Spinal cord (tissue), 10 donors: ENCODE measurements at regions not wholly inside any gene's neighbourhood (a gene's known extent, or its start where the extent isn't known, plus 50 kb on each side); places are given as distances from the start of the nearest gene placed in this dataset. TPM values are rescaled to one million over a fixed set of nuclear protein-coding genes. Genes with fewer than 3 reads are reported as not detected.
A peak's percentile ranks its signal among the peaks of the same experiment; 100 is the strongest.

Source experiments
- DNase-seq, 6 donors: peaks; one replicate each; pipeline versions ENCODE4 v3.0.0 to v3.0.0-alpha.2; 2013 to 2015; ENCODE audit warnings: low spot score in 6 of 6, low read depth in 4 of 6
- H3K27ac ChIP-seq: one replicate; pipeline ENCODE4 v1.5.1; 2013; ENCODE audit warnings: low read depth, low read length, control low read depth
- H3K27me3 ChIP-seq: one replicate; pipeline ENCODE4 v1.6.1; 2013; ENCODE audit warnings: low read length; ENCODE audit not compliant: control insufficient read depth, insufficient read depth
- H3K36me3 ChIP-seq: one replicate; pipeline ENCODE4 v1.6.1; 2013; ENCODE audit warnings: low read length; ENCODE audit not compliant: control insufficient read depth, insufficient read depth
- H3K4me1 ChIP-seq: one replicate; pipeline ENCODE4 v1.6.1; 2013; ENCODE audit warnings: low read length; ENCODE audit not compliant: control insufficient read depth, insufficient read depth
- H3K4me3 ChIP-seq: one replicate; pipeline ENCODE4 v1.5.1; 2013; ENCODE audit warnings: low read depth, low read length, control low read depth
- H3K9me3 ChIP-seq: one replicate; pipeline ENCODE4 v1.6.1; 2013; ENCODE audit warnings: low read length; ENCODE audit not compliant: control insufficient read depth, insufficient read depth
- WGBS: methylation state at CpG from one replicate; pipeline ENCODE4 v1.1.5; 2013; ENCODE audit warnings: missing lambda C conversion rate; ENCODE audit not compliant: insufficient coverage; 5-methylcytosine and 5-hydroxymethylcytosine counted together
- small RNA-seq: library from RNA; depleted of rRNA; stranded (forward); fragments of <200 nt; gene quantifications from one replicate; pipeline ENCODE3, GENCODE V24; 2014; ENCODE audit warnings: low replicate concordance
- donor health status: healthy.

DNA sequence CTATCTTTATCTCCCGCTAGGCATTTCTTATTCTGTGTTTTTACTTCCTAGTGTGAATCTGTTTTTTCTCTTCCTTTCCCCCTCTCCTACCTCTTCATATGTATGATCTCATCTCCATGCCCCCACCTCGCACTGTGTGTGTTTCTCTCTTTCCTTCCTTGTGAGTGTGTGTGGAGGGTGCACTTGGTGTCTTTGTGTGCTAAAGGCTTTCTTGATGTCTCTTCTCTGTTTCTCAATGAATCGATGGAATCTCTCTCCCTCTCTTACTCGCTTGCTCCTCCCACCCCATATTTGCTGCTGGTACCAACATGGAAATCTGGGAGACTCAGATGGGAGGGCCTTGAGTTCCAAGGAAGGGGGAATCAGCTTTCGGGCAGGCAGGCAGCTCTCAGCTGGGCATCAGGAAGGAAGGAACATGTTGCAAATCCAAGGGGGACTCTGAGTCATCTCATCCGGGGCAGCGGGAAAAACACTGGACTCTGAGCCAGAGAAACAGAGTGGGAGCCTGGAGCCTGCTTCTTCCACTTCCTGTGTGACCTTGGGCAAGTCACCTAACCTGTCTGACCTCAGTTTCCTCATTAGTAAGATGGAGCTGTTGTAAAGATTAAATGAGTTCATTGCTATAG is 147.5 kb downstream of the PTPRU start:
- no peak overlapping the region for H3K4me3 ChIP-seq
- peak in 2 of 6 donors; percentile 59 to 63 for DNase-seq
- H3K4me1 ChIP-seq: peaks cover 10% of the 10 kb centered on the region
- no peaks in the 10 kb centered on the region for H3K27me3 ChIP-seq
- WGBS: 69% methylated on average over 3 of the region's 7 CpGs
- H3K36me3 ChIP-seq: no peaks in the 10 kb centered on the region
- peaks cover 6% of the 10 kb centered on the region for H3K9me3 ChIP-seq
- H3K27ac ChIP-seq: peak overlapping the region; percentile 68

DNA sequence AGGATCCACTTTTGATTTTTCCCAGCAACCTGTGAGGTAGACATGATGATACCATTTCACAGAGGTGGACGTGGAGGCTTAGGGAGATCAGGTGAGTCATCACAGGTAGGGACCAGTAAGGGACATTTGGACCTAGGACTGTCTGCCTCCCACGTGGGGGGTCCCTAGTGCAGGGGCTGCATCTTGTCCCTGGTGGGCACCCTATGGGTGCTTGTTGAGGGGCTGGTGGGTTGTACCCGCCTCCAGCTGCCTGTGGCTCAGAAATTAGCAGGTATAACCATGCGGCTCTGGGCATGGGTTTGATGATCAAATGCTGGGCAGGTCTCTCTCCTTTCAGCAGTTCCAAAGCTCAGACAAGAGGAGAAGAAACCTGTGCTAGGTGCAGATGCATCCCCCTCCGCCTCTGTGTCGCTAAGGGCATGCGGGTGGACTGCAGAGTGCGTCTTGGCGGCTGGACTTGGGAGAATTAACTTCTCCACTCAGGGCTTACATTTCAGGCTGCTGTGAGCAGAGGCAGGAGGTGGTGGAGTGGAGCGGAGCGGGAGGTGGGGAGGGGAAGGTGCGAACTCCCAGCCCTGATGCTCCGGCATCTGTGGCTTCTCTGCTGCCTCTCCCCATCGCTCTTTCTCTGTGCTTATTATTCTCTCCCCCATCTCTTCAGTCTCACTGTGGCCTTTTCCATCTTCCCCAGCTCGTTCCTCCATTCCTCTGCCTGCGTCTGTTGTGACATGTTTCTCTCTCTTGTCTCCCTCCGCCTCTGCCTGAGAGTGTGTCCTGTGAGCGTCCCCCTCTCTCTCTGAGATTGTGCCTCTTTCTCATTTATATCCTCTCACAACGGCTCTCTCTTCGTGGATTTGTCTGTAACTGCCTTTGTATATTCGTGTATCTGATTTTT is 146.8 kb downstream of the PTPRU start:
- WGBS: 62% methylated on average over 13 of the region's 21 CpGs
- H3K4me3 ChIP-seq: no peak overlapping the region
- no peaks in the 10 kb centered on the region for H3K36me3 ChIP-seq
- H3K27ac ChIP-seq: peak overlapping the region; percentile 68
- H3K9me3 ChIP-seq: peaks cover 9% of the 10 kb centered on the region
- H3K4me1 ChIP-seq: peaks cover 10% of the 10 kb centered on the region
- DNase-seq: peak in 2 of 6 donors; percentile 55 to 68
- H3K27me3 ChIP-seq: no peaks in the 10 kb centered on the region

DNA sequence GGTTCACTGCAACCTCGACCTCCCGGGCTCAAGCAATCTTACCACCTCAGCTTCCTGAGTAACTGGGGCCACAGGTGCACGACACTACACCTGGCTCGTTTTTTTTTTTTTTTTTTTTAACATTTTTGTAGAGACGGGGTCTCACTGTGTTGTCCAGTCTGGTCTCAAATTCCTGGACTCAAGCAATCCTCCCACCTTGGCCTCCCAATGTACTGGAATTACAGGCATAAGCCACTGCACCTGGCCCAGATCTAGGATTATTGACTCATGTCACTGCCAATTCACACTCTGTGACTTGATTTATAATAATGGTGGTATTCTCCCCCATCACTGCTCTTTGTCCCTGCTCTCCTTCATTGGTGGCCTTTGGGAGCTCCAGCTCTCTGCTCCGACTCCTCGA is 145.1 kb downstream of the PTPRU start:
- Histone ChIP-seq H3K4me3 (no peak overlapping the region), H3K4me1 (peaks cover 10% of the 10 kb centered on the region), H3K9me3 (peaks cover 9% of the 10 kb centered on the region), H3K36me3 (no peaks in the 10 kb centered on the region), H3K27me3 (no peaks in the 10 kb centered on the region), H3K27ac (no peak overlapping the region)
- WGBS: no CpG with 5 or more reads among the region's 7 CpGs
- DNase-seq: no peak

DNA sequence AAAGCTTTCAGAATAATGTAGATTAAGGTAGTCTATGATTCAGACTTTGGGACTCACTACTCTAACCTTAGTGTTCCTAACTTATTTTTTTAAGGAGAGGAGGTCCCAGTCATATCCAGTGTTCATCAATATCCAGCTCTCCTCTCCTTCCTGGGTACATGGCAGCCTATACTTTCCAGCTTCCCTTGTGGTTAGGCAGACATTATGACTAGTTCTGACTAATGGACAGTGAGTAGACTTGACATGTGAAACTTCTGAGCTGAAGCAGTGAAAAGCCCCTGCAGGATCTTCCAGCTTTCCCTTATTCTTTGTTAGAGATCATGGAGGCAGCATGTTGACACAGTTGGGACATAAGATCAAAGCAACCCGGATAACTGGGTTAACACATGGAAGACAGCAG is 144.2 kb downstream of the PTPRU start:
- Histone ChIP-seq H3K4me1 (peaks cover 10% of the 10 kb centered on the region), H3K9me3 (peaks cover 9% of the 10 kb centered on the region), H3K4me3 (no peak overlapping the region), H3K27me3 (no peaks in the 10 kb centered on the region), H3K36me3 (no peaks in the 10 kb centered on the region), H3K27ac (no peak overlapping the region)
- no peak for DNase-seq
- 40% methylated on average over 1 of the region's 1 CpG for WGBS

DNA sequence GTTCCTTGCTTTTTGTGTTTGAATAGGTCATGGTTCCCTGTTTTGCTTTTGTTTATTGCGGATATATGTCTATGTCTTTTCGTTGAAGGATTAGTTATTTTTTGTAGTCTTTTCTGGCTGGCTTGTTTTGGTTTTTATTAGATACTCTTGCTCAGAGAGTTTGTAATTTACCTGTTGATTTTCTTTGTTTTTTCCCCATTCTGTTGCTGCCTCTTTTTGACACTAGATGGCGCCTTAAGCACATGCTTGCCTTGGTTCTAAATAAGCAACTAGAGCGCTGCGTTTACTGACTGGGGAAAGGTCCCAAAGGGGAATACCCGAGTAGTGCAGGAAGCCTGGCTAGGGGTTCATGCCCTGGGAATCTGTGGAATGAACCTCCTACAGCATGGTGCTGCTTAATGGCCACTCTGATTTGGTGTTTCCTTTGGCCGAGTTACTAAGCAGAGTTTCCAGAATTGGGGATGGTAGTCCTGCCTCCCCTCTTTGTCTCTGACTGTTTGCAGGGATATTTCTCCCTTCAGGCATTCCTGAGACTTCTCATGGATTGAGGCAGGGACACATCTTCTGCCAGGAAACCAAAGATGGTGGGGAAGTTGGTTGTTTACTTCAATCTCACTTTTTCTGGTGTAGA is 143.2 kb downstream of the PTPRU start:
- no peak overlapping the region for H3K4me3 ChIP-seq
- H3K27me3 ChIP-seq: no peaks in the 10 kb centered on the region
- peaks cover 12% of the 10 kb centered on the region for H3K9me3 ChIP-seq
- H3K27ac ChIP-seq: no peak overlapping the region
- no peaks in the 10 kb centered on the region for H3K36me3 ChIP-seq
- 25% methylated on average over 7 of the region's 7 CpGs for WGBS
- peaks cover 10% of the 10 kb centered on the region for H3K4me1 ChIP-seq
- DNase-seq: peak in 1 of 6 donors; percentile 57

Small RNA genes in the stretch of these regions (small RNA-seq; reads per million reads assigned to genes)
- not detected for gene AL021921.1
